ENCODE measurements at regions not wholly inside any gene's neighbourhood (a gene's known extent, or its start where the extent isn't known, plus 50 kb on each side); places are given as distances from the start of the nearest gene placed in this dataset.

DNA sequence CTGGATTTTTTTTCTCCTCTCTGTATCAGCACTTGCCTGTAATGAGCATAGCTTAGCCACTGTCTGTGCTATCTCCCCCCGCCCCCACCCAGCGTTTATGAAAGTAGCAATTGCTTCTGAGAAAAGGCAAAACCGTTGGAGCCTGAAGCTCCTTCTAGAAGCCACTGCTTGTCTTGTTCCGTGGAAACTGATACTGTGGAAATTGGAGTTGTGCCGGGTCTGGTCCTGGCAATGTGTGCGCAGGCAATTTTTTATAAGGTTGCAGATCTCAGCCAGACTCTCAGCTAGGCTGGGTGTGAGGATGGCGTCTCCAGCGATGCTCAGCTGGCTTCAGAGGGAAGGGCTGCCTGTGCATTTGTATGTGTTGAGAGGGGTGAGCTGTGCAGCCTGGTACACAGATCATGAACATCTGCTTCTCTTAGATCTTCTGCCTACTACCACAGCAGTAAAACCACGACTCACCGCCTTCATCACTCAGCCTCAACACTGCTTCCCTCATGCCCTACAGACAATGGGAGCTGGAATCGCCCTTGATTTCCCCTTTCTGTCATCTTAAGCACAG, 72.4 kb upstream of the GTSF1L start:
- TF ChIP-seq CTCF (IDR thresholded peaks at IDR 0.05) = no peak
- H3K27ac ChIP-seq = no peak overlapping the region
- no peaks in the 10 kb centered on the region for H3K36me3 ChIP-seq
- no peaks in the 10 kb centered on the region for H3K4me1 ChIP-seq (ENCODE audit: control insufficient read depth in 1 of 2, insufficient read depth in 1 of 2, low read depth in 1 of 2, low read length in 1 of 2)
- H3K4me3 ChIP-seq (ENCODE audit: low read depth in 1 of 2, low read length in 1 of 2) = no peak overlapping the region
- peaks cover 44% of the 10 kb centered on the region for H3K27me3 ChIP-seq
- H3K9me3 ChIP-seq = no peaks in the 10 kb centered on the region

GRCh38 chr20:43798291-43799149, 71.7 kb upstream of the GTSF1L start:
- Histone ChIP-seq H3K4me1 (ENCODE audit: control insufficient read depth in 1 of 2, insufficient read depth in 1 of 2, low read depth in 1 of 2, low read length in 1 of 2) (no peaks in the 10 kb centered on the region), H3K4me3 (ENCODE audit: low read depth in 1 of 2, low read length in 1 of 2) (no peak overlapping the region), H3K36me3 (no peaks in the 10 kb centered on the region), H3K27ac (no peak overlapping the region), H3K27me3 (peaks cover 47% of the 10 kb centered on the region), H3K9me3 (no peaks in the 10 kb centered on the region)
- TF ChIP-seq CTCF (IDR thresholded peaks at IDR 0.05) = no peak

GRCh38 chr20:43794326-43794725, 67.5 kb upstream of the GTSF1L start:
- Histone ChIP-seq H3K9me3 (no peaks in the 10 kb centered on the region), H3K27me3 (peaks cover 42% of the 10 kb centered on the region), H3K4me1 (ENCODE audit: control insufficient read depth in 1 of 2, insufficient read depth in 1 of 2, low read depth in 1 of 2, low read length in 1 of 2) (no peaks in the 10 kb centered on the region), H3K27ac (no peak overlapping the region), H3K4me3 (ENCODE audit: low read depth in 1 of 2, low read length in 1 of 2) (no peak overlapping the region), H3K36me3 (no peaks in the 10 kb centered on the region)
- TF ChIP-seq CTCF (IDR thresholded peaks at IDR 0.05) = no peak

DNA sequence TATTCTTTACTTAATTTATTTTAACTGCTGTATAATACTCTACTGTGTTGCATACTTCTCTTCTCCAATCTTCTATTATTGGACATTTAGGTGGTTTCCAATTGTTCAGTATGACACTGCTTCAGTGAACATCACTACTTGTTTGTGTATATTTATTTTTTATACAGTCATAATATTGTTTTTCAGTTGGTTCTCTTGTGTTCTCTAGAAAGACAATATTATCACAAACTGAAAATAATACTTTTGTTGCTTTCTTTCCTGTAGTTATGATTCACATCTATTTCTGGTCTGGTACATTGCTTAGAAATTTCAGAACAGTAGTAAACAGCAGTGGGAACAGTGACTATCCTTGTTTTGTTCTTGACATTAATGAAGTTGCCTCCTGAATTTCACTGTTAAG, 62.8 kb upstream of the GTSF1L start:
- Histone ChIP-seq H3K4me3 (ENCODE audit: low read depth in 1 of 2, low read length in 1 of 2) (no peak overlapping the region), H3K4me1 (ENCODE audit: control insufficient read depth in 1 of 2, insufficient read depth in 1 of 2, low read depth in 1 of 2, low read length in 1 of 2) (peaks cover 4 to 5% of the 10 kb centered on the region in 2 experiments), H3K9me3 (no peaks in the 10 kb centered on the region), H3K27me3 (peaks cover 11% of the 10 kb centered on the region), H3K36me3 (no peaks in the 10 kb centered on the region), H3K27ac (no peak overlapping the region)
- TF ChIP-seq CTCF (IDR thresholded peaks at IDR 0.05) = no peak

DNA sequence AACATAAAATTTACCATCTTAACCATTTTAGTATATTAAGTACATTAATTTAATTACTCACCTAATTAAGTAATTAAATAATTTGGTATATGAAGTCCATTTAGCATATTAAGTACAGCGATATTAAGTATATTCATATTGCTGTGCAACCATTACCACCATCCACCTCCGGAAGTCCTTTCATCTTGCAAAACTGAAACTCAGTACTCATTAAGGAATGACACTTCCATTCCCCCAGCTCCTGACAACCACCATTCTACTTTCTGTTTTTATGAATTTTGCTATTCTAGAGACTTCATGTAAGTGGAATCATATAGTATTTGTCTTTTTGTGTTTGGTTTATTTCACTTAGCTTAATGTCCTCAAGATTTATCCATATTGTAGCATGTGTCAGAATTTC, 61.1 kb upstream of the GTSF1L start:
- no peaks in the 10 kb centered on the region for H3K36me3 ChIP-seq
- TF ChIP-seq CTCF (IDR thresholded peaks at IDR 0.05) = no peak
- H3K9me3 ChIP-seq = no peaks in the 10 kb centered on the region
- no peak overlapping the region for H3K27ac ChIP-seq
- peaks cover 5% of the 10 kb centered on the region for H3K27me3 ChIP-seq
- H3K4me1 ChIP-seq (ENCODE audit: control insufficient read depth in 1 of 2, insufficient read depth in 1 of 2, low read depth in 1 of 2, low read length in 1 of 2) = peaks cover 4 to 5% of the 10 kb centered on the region in 2 experiments
- no peak overlapping the region for H3K4me3 ChIP-seq (ENCODE audit: low read depth in 1 of 2, low read length in 1 of 2)

Measured in neutrophil (primary cell).